ENCODE measurements at regions not wholly inside any gene's neighbourhood (a gene's known extent, or its start where the extent isn't known, plus 50 kb on each side); places are given as distances from the start of the nearest gene placed in this dataset.

DNA sequence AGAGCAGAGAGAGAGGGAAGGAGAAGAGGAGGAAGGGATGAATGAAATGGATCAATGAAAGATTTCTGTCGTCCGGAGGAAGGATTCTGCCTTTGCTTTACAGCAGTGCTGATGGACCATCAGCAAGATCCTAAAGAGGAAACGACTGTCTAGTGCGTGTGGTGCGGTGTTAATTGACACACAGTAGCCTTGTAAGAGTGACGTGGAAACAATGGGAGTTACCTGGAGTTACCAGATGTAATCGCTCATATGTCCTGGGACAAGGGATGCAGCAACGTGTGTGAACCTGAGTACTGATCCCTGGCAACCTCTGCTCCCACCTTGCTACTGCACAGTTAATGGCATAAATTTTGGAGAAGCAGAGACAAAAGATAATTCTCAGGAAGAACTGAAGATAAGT lies 62.6 kb upstream of the TPRG1 start:
- H3K36me3 Mint-ChIP-seq: no peaks in the 10 kb centered on the region
- TF ChIP-seq, protein P1, sequence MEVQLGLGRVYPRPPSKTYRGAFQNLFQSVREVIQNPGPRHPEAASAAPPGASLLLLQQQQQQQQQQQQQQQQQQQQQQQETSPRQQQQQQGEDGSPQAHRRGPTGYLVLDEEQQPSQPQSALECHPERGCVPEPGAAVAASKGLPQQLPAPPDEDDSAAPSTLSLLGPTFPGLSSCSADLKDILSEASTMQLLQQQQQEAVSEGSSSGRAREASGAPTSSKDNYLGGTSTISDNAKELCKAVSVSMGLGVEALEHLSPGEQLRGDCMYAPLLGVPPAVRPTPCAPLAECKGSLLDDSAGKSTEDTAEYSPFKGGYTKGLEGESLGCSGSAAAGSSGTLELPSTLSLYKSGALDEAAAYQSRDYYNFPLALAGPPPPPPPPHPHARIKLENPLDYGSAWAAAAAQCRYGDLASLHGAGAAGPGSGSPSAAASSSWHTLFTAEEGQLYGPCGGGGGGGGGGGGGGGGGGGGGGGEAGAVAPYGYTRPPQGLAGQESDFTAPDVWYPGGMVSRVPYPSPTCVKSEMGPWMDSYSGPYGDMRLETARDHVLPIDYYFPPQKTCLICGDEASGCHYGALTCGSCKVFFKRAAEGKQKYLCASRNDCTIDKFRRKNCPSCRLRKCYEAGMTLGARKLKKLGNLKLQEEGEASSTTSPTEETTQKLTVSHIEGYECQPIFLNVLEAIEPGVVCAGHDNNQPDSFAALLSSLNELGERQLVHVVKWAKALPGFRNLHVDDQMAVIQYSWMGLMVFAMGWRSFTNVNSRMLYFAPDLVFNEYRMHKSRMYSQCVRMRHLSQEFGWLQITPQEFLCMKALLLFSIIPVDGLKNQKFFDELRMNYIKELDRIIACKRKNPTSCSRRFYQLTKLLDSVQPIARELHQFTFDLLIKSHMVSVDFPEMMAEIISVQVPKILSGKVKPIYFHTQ (CRISPR knock-in tag; IDR thresholded peaks at IDR 0.05): no peak
- TF ChIP-seq, protein P2, sequence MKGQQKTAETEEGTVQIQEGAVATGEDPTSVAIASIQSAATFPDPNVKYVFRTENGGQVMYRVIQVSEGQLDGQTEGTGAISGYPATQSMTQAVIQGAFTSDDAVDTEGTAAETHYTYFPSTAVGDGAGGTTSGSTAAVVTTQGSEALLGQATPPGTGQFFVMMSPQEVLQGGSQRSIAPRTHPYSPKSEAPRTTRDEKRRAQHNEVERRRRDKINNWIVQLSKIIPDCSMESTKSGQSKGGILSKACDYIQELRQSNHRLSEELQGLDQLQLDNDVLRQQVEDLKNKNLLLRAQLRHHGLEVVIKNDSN (CRISPR knock-in tag; IDR thresholded peaks at IDR 0.05): no peak
- TF ChIP-seq ZNF671 (CRISPR knock-in tag; IDR thresholded peaks at IDR 0.05) (no peak), ZNF138 (CRISPR knock-in tag; conservative IDR thresholded peaks at IDR 0.05) (no peak), CBFB (CRISPR knock-in tag; IDR thresholded peaks at IDR 0.05; ENCODE audit: low read depth) (no peak), E2F4 (CRISPR knock-in tag; IDR thresholded peaks at IDR 0.05; ENCODE audit: borderline replicate concordance, low read depth) (no peak), ZNF317 (CRISPR knock-in tag; IDR thresholded peaks at IDR 0.05; ENCODE audit: borderline replicate concordance, low read depth) (no peak), ATF6 (CRISPR knock-in tag; IDR thresholded peaks at IDR 0.05) (no peak), ETV6 (CRISPR knock-in tag; IDR thresholded peaks at IDR 0.05) (no peak), ELF4 (CRISPR knock-in tag; IDR thresholded peaks at IDR 0.05; ENCODE audit: low read depth) (no peak), GABPB1 (CRISPR knock-in tag; IDR thresholded peaks at IDR 0.05) (no peak), JUN (CRISPR knock-in tag; IDR thresholded peaks at IDR 0.05) (no peak)
- TF ChIP-seq, protein P3, sequence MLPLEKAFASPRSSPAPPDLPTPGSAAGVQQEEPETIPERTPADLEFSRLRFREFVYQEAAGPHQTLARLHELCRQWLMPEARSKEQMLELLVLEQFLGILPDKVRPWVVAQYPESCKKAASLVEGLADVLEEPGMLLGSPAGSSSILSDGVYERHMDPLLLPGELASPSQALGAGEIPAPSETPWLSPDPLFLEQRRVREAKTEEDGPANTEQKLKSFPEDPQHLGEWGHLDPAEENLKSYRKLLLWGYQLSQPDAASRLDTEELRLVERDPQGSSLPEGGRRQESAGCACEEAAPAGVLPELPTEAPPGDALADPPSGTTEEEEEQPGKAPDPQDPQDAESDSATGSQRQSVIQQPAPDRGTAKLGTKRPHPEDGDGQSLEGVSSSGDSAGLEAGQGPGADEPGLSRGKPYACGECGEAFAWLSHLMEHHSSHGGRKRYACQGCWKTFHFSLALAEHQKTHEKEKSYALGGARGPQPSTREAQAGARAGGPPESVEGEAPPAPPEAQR (CRISPR knock-in tag; IDR thresholded peaks at IDR 0.05): no peak
- TF ChIP-seq, protein P4, sequence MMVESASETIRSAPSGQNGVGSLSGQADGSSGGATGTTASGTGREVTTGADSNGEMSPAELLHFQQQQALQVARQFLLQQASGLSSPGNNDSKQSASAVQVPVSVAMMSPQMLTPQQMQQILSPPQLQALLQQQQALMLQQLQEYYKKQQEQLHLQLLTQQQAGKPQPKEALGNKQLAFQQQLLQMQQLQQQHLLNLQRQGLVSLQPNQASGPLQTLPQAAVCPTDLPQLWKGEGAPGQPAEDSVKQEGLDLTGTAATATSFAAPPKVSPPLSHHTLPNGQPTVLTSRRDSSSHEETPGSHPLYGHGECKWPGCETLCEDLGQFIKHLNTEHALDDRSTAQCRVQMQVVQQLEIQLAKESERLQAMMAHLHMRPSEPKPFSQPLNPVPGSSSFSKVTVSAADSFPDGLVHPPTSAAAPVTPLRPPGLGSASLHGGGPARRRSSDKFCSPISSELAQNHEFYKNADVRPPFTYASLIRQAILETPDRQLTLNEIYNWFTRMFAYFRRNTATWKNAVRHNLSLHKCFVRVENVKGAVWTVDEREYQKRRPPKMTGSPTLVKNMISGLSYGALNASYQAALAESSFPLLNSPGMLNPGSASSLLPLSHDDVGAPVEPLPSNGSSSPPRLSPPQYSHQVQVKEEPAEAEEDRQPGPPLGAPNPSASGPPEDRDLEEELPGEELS (CRISPR knock-in tag; IDR thresholded peaks at IDR 0.05): no peak
- TF ChIP-seq, protein P5, sequence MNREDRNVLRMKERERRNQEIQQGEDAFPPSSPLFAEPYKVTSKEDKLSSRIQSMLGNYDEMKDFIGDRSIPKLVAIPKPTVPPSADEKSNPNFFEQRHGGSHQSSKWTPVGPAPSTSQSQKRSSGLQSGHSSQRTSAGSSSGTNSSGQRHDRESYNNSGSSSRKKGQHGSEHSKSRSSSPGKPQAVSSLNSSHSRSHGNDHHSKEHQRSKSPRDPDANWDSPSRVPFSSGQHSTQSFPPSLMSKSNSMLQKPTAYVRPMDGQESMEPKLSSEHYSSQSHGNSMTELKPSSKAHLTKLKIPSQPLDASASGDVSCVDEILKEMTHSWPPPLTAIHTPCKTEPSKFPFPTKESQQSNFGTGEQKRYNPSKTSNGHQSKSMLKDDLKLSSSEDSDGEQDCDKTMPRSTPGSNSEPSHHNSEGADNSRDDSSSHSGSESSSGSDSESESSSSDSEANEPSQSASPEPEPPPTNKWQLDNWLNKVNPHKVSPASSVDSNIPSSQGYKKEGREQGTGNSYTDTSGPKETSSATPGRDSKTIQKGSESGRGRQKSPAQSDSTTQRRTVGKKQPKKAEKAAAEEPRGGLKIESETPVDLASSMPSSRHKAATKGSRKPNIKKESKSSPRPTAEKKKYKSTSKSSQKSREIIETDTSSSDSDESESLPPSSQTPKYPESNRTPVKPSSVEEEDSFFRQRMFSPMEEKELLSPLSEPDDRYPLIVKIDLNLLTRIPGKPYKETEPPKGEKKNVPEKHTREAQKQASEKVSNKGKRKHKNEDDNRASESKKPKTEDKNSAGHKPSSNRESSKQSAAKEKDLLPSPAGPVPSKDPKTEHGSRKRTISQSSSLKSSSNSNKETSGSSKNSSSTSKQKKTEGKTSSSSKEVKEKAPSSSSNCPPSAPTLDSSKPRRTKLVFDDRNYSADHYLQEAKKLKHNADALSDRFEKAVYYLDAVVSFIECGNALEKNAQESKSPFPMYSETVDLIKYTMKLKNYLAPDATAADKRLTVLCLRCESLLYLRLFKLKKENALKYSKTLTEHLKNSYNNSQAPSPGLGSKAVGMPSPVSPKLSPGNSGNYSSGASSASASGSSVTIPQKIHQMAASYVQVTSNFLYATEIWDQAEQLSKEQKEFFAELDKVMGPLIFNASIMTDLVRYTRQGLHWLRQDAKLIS (CRISPR knock-in tag; IDR thresholded peaks at IDR 0.05; ENCODE audit: borderline replicate concordance): no peak
- TF ChIP-seq, protein P6, sequence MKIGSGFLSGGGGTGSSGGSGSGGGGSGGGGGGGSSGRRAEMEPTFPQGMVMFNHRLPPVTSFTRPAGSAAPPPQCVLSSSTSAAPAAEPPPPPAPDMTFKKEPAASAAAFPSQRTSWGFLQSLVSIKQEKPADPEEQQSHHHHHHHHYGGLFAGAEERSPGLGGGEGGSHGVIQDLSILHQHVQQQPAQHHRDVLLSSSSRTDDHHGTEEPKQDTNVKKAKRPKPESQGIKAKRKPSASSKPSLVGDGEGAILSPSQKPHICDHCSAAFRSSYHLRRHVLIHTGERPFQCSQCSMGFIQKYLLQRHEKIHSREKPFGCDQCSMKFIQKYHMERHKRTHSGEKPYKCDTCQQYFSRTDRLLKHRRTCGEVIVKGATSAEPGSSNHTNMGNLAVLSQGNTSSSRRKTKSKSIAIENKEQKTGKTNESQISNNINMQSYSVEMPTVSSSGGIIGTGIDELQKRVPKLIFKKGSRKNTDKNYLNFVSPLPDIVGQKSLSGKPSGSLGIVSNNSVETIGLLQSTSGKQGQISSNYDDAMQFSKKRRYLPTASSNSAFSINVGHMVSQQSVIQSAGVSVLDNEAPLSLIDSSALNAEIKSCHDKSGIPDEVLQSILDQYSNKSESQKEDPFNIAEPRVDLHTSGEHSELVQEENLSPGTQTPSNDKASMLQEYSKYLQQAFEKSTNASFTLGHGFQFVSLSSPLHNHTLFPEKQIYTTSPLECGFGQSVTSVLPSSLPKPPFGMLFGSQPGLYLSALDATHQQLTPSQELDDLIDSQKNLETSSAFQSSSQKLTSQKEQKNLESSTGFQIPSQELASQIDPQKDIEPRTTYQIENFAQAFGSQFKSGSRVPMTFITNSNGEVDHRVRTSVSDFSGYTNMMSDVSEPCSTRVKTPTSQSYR (CRISPR knock-in tag; IDR thresholded peaks at IDR 0.05): no peak
- H3K27me3 Mint-ChIP-seq (ENCODE audit: low read depth): no peaks in the 10 kb centered on the region
- ATAC-seq (peak; percentile 26), DNase-seq (ENCODE audit: low spot score) (no peak)
- peaks cover 3% of the 10 kb centered on the region; the same call in 1 of the 2 replicates for H3K4me1 Mint-ChIP-seq
- CTCF ChIA-PET: no interaction called here
- POLR2A ChIA-PET: no interaction called here
- H3K9me3 Mint-ChIP-seq: peaks cover 10% of the 10 kb centered on the region
- H3K27ac Mint-ChIP-seq: no peak overlapping the region; the same call in 1 of the 2 replicates
- H3K4me3 Mint-ChIP-seq: no peak overlapping the region

Measured in WTC11 (cell line).